Stimulated activated naive B cell treated with anti-CD40 and anti-IgM and Interleukin-4, amounts not matched to agents 10 μg/mL and 1 μg/mL and 100 μg/mL, for 72 hours (primary cell): ENCODE measurements at regions not wholly inside any gene's neighbourhood (a gene's known extent, or its start where the extent isn't known, plus 50 kb on each side); places are given as distances from the start of the nearest gene placed in this dataset.

Experiments
- ATAC-seq, 2 donors: fragments of 150-1000 bp; cut with Tn5 transposase; replicated peaks; 2 replicates each; pipeline ENCODE4 v1.10.0; 2021; ENCODE audit warnings: moderate library complexity in 1 of 2
- DNase-seq: peaks from one replicate; pipeline ENCODE4 v3.0.0; 2021
- H3K27ac Mint-ChIP-seq: one replicate; pipeline ENCODE4 v1.8.0; 2022; ENCODE audit warnings: mild to moderate bottlenecking, mixed read lengths
- H3K27me3 Mint-ChIP-seq, 2 donors: one replicate each; pipeline ENCODE4 v1.8.0; 2022; ENCODE audit warnings: mixed read lengths in 2 of 2
- H3K36me3 Mint-ChIP-seq, 2 donors: one replicate each; pipeline ENCODE4 v1.8.0; 2022; ENCODE audit warnings: mixed read lengths in 2 of 2, mild to moderate bottlenecking in 1 of 2
- H3K4me1 Mint-ChIP-seq, 2 donors: one replicate each; pipeline ENCODE4 v1.8.0; 2022; ENCODE audit warnings: mixed read lengths in 2 of 2, mild to moderate bottlenecking in 1 of 2
- H3K4me3 Mint-ChIP-seq, 2 donors: one replicate each; pipeline ENCODE4 v1.8.0; 2022; ENCODE audit warnings: mild to moderate bottlenecking in 2 of 2, mixed read lengths in 2 of 2, moderate library complexity in 1 of 2
- H3K9me3 Mint-ChIP-seq, 2 donors: one replicate each; pipeline ENCODE4 v1.8.0; 2022; ENCODE audit warnings: mixed read lengths in 2 of 2, mild to moderate bottlenecking in 1 of 2

- peak; percentile 25 to 31 for ATAC-seq
- peak overlapping the region in 1 of 2 donors; percentile 25 for H3K4me3 Mint-ChIP-seq
Measured at GRCh38 chr11:47908198-47908597, 60.0 kb upstream of the NUP160 start.

GRCh38 chr11:47907499-47907898 is 59.3 kb upstream of the NUP160 start:
- Mint-ChIP-seq H3K4me3 (no peak overlapping the region), H3K27me3 (no peaks in the 10 kb centered on the region), H3K27ac (no peak overlapping the region), H3K9me3 (no peaks in the 10 kb centered on the region), H3K4me1 (peaks cover 15 to 34% of the 10 kb centered on the region in 2 donors), H3K36me3 (no peaks in the 10 kb centered on the region)
- DNase-seq = no peak
- no peak for ATAC-seq

More at GRCh38 chr11:47908198-47908597, 60.0 kb upstream of the NUP160 start:
- DNase-seq = no peak
- Mint-ChIP-seq H3K36me3 (no peaks in the 10 kb centered on the region), H3K27ac (no peak overlapping the region), H3K27me3 (no peaks in the 10 kb centered on the region), H3K9me3 (no peaks in the 10 kb centered on the region), H3K4me1 (peaks cover 15 to 35% of the 10 kb centered on the region in 2 donors)

GRCh38 chr11:47906066-47906465 is 57.9 kb upstream of the NUP160 start:
- ATAC-seq = no peak
- no peak overlapping the region for H3K27ac Mint-ChIP-seq
- no peaks in the 10 kb centered on the region for H3K27me3 Mint-ChIP-seq
- H3K9me3 Mint-ChIP-seq = no peaks in the 10 kb centered on the region
- H3K4me1 Mint-ChIP-seq = peaks cover 9 to 22% of the 10 kb centered on the region in 2 donors
- no peak for DNase-seq
- H3K4me3 Mint-ChIP-seq = no peak overlapping the region
- H3K36me3 Mint-ChIP-seq = no peaks in the 10 kb centered on the region

- H3K4me3 Mint-ChIP-seq = no peak overlapping the region
- ATAC-seq = no peak
- no peak for DNase-seq
- peaks cover 9 to 24% of the 10 kb centered on the region in 2 donors for H3K4me1 Mint-ChIP-seq
- H3K27ac Mint-ChIP-seq = no peak overlapping the region
- H3K27me3 Mint-ChIP-seq = no peaks in the 10 kb centered on the region
- no peaks in the 10 kb centered on the region for H3K36me3 Mint-ChIP-seq
- H3K9me3 Mint-ChIP-seq = no peaks in the 10 kb centered on the region
Measured at GRCh38 chr11:47905358-47906059, 57.4 kb upstream of the NUP160 start.

GRCh38 chr11:47904808-47905207 is 56.7 kb upstream of the NUP160 start:
- no peak for DNase-seq
- Mint-ChIP-seq H3K27me3 (no peaks in the 10 kb centered on the region), H3K4me1 (peaks cover 14 to 31% of the 10 kb centered on the region in 2 donors), H3K27ac (no peak overlapping the region), H3K36me3 (no peaks in the 10 kb centered on the region), H3K4me3 (no peak overlapping the region), H3K9me3 (no peaks in the 10 kb centered on the region)
- ATAC-seq = no peak

- Mint-ChIP-seq H3K36me3 (no peaks in the 10 kb centered on the region), H3K27me3 (no peaks in the 10 kb centered on the region), H3K4me1 (peaks cover 17 to 39% of the 10 kb centered on the region in 2 donors), H3K9me3 (no peaks in the 10 kb centered on the region), H3K4me3 (no peak overlapping the region), H3K27ac (no peak overlapping the region)
- no peak for ATAC-seq
- no peak for DNase-seq
Measured at GRCh38 chr11:47904048-47904447, 55.9 kb upstream of the NUP160 start.

- H3K27me3 Mint-ChIP-seq = no peaks in the 10 kb centered on the region
- peak; percentile 61 for DNase-seq
- H3K36me3 Mint-ChIP-seq = peaks cover 2 to 4% of the 10 kb centered on the region in 2 donors
- H3K9me3 Mint-ChIP-seq = peaks cover 0 to 1% of the 10 kb centered on the region in 2 donors
- H3K27ac Mint-ChIP-seq = peak overlapping the region; percentile 22
- H3K4me3 Mint-ChIP-seq = no peak overlapping the region
- ATAC-seq = peak; percentile 99
- peaks cover 11 to 25% of the 10 kb centered on the region in 2 donors for H3K4me1 Mint-ChIP-seq
Measured at GRCh38 chr11:47899801-47900200, 51.7 kb upstream of the NUP160 start.
